ENCODE measurements at regions not wholly inside any gene's neighbourhood (a gene's known extent, or its start where the extent isn't known, plus 50 kb on each side); places are given as distances from the start of the nearest gene placed in this dataset.

DNA sequence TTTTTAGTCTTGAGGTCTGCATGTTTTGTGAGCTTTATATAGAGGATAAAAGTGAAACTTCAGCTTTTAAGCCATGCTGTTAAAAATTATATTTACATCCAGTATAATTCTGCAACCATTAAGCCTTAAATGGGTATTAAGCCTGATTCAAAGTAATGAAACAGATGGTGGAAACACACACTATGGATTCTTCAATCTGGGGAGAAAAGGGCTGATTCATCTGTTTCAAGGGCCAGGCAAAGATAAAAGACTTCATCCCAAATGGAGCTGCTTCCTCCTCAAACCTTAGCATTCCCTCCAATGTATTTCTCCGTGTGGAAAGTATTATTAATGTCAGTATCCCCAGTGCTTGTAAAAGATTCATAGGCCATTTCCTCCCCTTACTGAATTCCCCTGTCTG is 367.4 kb upstream of the ZFHX3 start:
- no peaks in the 10 kb centered on the region for H3K9me3 ChIP-seq (ENCODE audit: control insufficient read depth, insufficient read depth, low read length)
- H3K4me1 ChIP-seq (ENCODE audit: control insufficient read depth, low read length) = no peaks in the 10 kb centered on the region
- H3K4me3 ChIP-seq (ENCODE audit: low read length) = no peak overlapping the region
- H3K27ac ChIP-seq (ENCODE audit: low read depth, low read length) = no peak overlapping the region
- H3F3A ChIP-seq (ENCODE audit: control insufficient read depth, insufficient read depth) = no peaks in the 10 kb centered on the region
- H3K9me2 ChIP-seq (replicated peaks; ENCODE audit: control insufficient read depth, low read length) = no peaks in the 10 kb centered on the region
- H4K20me1 ChIP-seq (ENCODE audit: control insufficient read depth, insufficient read depth, low read depth, low read length) = no peaks in the 10 kb centered on the region
- no peaks in the 10 kb centered on the region for H3K36me3 ChIP-seq (ENCODE audit: control insufficient read depth, low read length)
- H3K79me2 ChIP-seq (ENCODE audit: control insufficient read depth, low read length) = no peaks in the 10 kb centered on the region
- TF ChIP-seq, protein P1, sequence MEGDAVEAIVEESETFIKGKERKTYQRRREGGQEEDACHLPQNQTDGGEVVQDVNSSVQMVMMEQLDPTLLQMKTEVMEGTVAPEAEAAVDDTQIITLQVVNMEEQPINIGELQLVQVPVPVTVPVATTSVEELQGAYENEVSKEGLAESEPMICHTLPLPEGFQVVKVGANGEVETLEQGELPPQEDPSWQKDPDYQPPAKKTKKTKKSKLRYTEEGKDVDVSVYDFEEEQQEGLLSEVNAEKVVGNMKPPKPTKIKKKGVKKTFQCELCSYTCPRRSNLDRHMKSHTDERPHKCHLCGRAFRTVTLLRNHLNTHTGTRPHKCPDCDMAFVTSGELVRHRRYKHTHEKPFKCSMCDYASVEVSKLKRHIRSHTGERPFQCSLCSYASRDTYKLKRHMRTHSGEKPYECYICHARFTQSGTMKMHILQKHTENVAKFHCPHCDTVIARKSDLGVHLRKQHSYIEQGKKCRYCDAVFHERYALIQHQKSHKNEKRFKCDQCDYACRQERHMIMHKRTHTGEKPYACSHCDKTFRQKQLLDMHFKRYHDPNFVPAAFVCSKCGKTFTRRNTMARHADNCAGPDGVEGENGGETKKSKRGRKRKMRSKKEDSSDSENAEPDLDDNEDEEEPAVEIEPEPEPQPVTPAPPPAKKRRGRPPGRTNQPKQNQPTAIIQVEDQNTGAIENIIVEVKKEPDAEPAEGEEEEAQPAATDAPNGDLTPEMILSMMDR (IDR thresholded peaks at IDR 0.05; ENCODE audit: low read depth, low read length, poor library complexity, severe bottlenecking) = no peak
- TF ChIP-seq EZH2phosphoT487 (IDR thresholded peaks at IDR 0.05; ENCODE audit: borderline replicate concordance, low read length) = no peak
- no peaks in the 10 kb centered on the region for H3K27me3 ChIP-seq (ENCODE audit: control insufficient read depth, low read length)
- no peak overlapping the region for H3K4me2 ChIP-seq (ENCODE audit: low read length)

DNA sequence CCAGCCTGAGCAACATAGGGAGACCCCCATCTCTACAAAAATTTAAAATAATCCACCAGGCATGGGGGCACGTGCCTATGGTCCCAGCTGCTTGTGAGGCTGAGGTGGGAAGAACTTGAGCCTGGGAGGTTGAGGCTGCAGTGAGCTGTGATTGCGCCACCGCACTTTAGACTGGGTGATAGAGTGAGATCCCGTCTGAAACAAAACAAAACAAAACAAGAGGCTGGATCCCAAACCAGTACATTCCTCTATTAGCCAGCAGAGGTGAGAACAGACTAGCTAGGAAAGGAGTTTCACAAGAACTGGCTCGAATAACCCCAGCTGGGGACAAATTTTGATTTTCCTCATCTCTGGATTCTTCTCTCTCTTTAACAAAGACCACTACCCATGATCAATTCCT is 366.7 kb upstream of the ZFHX3 start:
- H3F3A ChIP-seq (ENCODE audit: control insufficient read depth, insufficient read depth) = no peaks in the 10 kb centered on the region
- no peaks in the 10 kb centered on the region for H3K36me3 ChIP-seq (ENCODE audit: control insufficient read depth, low read length)
- H3K27me3 ChIP-seq (ENCODE audit: control insufficient read depth, low read length) = no peaks in the 10 kb centered on the region
- no peaks in the 10 kb centered on the region for H3K9me2 ChIP-seq (replicated peaks; ENCODE audit: control insufficient read depth, low read length)
- H3K4me2 ChIP-seq (ENCODE audit: low read length) = no peak overlapping the region
- H3K27ac ChIP-seq (ENCODE audit: low read depth, low read length) = no peak overlapping the region
- no peak for TF ChIP-seq EZH2phosphoT487 (IDR thresholded peaks at IDR 0.05; ENCODE audit: borderline replicate concordance, low read length)
- TF ChIP-seq, protein P1 (IDR thresholded peaks at IDR 0.05; ENCODE audit: low read depth, low read length, poor library complexity, severe bottlenecking) = no peak
- no peaks in the 10 kb centered on the region for H3K9me3 ChIP-seq (ENCODE audit: control insufficient read depth, insufficient read depth, low read length)
- no peaks in the 10 kb centered on the region for H4K20me1 ChIP-seq (ENCODE audit: control insufficient read depth, insufficient read depth, low read depth, low read length)
- H3K4me3 ChIP-seq (ENCODE audit: low read length) = no peak overlapping the region
- H3K79me2 ChIP-seq (ENCODE audit: control insufficient read depth, low read length) = no peaks in the 10 kb centered on the region
- H3K4me1 ChIP-seq (ENCODE audit: control insufficient read depth, low read length) = no peaks in the 10 kb centered on the region

DNA sequence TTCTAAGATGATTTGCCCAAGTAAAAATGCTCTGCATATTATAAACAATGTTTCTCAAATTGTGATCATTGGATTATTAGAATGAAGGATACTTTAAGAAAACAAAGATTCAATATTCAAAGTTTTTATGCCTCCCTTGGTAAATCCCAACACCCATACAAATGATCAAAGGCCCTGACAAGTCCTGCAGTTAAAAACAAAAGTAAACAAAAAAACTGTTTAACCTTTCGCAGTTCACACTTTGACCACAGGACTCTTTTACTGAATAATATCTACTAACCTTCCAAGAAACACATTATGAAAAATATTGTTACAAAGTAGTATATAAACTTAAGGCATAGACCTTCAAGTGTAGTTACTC is 365.9 kb upstream of the ZFHX3 start:
- Histone ChIP-seq H3K27ac (ENCODE audit: low read depth, low read length) (no peak overlapping the region), H3K9me2 (replicated peaks; ENCODE audit: control insufficient read depth, low read length) (no peaks in the 10 kb centered on the region), H3K4me3 (ENCODE audit: low read length) (no peak overlapping the region), H3K79me2 (ENCODE audit: control insufficient read depth, low read length) (no peaks in the 10 kb centered on the region), H3K9me3 (ENCODE audit: control insufficient read depth, insufficient read depth, low read length) (no peaks in the 10 kb centered on the region), H3K4me1 (ENCODE audit: control insufficient read depth, low read length) (no peaks in the 10 kb centered on the region), H3K27me3 (ENCODE audit: control insufficient read depth, low read length) (no peaks in the 10 kb centered on the region), H3K4me2 (ENCODE audit: low read length) (no peak overlapping the region), H3F3A (ENCODE audit: control insufficient read depth, insufficient read depth) (no peaks in the 10 kb centered on the region), H4K20me1 (ENCODE audit: control insufficient read depth, insufficient read depth, low read depth, low read length) (no peaks in the 10 kb centered on the region), H3K36me3 (ENCODE audit: control insufficient read depth, low read length) (no peaks in the 10 kb centered on the region)
- TF ChIP-seq EZH2phosphoT487 (IDR thresholded peaks at IDR 0.05; ENCODE audit: borderline replicate concordance, low read length) = no peak
- TF ChIP-seq, protein P1 (IDR thresholded peaks at IDR 0.05; ENCODE audit: low read depth, low read length, poor library complexity, severe bottlenecking) = no peak

All from DOHH2 (cell line).